ENCODE measurements at regions not wholly inside any gene's neighbourhood (a gene's known extent, or its start where the extent isn't known, plus 50 kb on each side); places are given as distances from the start of the nearest gene placed in this dataset.

DNA sequence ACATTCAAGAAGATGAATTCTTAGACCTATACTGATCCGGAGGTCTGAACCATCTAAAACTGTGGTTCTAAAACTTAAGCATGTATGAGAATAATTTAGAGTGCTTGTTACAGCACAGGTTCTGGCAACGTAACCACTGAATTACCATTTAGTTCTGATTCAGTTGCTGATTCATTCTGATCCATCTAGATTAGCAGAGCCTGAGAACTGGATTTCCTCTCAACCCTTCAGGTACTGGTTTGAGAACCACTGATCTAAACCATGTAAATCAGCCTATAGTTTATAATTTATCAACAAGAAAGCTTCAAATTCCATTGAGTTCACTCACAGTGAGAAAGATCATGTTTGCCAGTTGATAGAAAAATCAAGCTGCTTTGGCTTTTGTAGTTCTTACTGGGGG, 1001.1 kb upstream of the EPHA6 start:
- TF ChIP-seq, protein P1, sequence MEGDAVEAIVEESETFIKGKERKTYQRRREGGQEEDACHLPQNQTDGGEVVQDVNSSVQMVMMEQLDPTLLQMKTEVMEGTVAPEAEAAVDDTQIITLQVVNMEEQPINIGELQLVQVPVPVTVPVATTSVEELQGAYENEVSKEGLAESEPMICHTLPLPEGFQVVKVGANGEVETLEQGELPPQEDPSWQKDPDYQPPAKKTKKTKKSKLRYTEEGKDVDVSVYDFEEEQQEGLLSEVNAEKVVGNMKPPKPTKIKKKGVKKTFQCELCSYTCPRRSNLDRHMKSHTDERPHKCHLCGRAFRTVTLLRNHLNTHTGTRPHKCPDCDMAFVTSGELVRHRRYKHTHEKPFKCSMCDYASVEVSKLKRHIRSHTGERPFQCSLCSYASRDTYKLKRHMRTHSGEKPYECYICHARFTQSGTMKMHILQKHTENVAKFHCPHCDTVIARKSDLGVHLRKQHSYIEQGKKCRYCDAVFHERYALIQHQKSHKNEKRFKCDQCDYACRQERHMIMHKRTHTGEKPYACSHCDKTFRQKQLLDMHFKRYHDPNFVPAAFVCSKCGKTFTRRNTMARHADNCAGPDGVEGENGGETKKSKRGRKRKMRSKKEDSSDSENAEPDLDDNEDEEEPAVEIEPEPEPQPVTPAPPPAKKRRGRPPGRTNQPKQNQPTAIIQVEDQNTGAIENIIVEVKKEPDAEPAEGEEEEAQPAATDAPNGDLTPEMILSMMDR (IDR thresholded peaks at IDR 0.05), result no peak
- TF ChIP-seq POLR2A (IDR thresholded peaks at IDR 0.05) (no peak), POLR2AphosphoS5 (IDR thresholded peaks at IDR 0.05) (no peak)

Data from stomach (tissue), 4 donors.